HepG2 (cell line): ENCODE measurements at regions not wholly inside any gene's neighbourhood (a gene's known extent, or its start where the extent isn't known, plus 50 kb on each side); places are given as distances from the start of the nearest gene placed in this dataset.

Source experiments
- ATAC-seq: fragments of 200-7000 bp; cut with Tn5 transposase; 3 replicates; pipeline ENCODE4 v1.9.1; 2020; ENCODE audit warnings: mild to moderate bottlenecking, moderate library complexity
- BruUV-seq: library from RNA; stranded (reverse); fragments of 400-500 nt; replicated peaks from 2 replicates; lab custom pipeline; 2021; lab: Mats Ljungman, UMichigan
- CTCF ChIA-PET: fragments of 300-600 bp; formaldehyde crosslinking; extraction: SDS; loops from one replicate; lab custom pipeline; 2021; ENCODE audit warnings: low total read pairs, inconsistent platforms, low intra/inter-chr PET ratio; lab: Yijun Ruan, JAX
- POLR2A ChIA-PET: fragments of 350-600 bp; sonication (Branson Sonifier 250); formaldehyde crosslinking; loops from one replicate; lab custom pipeline; 2020; ENCODE audit warnings: antibody characterized with exemption, inconsistent platforms; lab: Yijun Ruan, JAX
- DNase-seq: peaks from one replicate; pipeline ENCODE4 v3.0.0-alpha.2; 2015; ENCODE audit warnings: low spot score
- FAIRE-seq: peaks from 3 replicates; lab custom pipeline; 2011; peaks lifted over from hg19 to GRCh38; lab: Jason Lieb, UNC
- H2AFZ ChIP-seq: one replicate; pipeline ENCODE4 v1.6.1; 2011; ENCODE audit warnings: low read length, inconsistent platforms
- H3K27ac ChIP-seq: fragments of 300-600 bp; 3 replicates; pipeline ENCODE4 v1.8.0; 2011; ENCODE audit warnings: mixed run types, mild to moderate bottlenecking, mixed read lengths, low read length, inconsistent platforms; ENCODE audit not compliant: insufficient read depth; ENCODE audit errors: extremely low read length
- H3K27me3 ChIP-seq, 2 experiments: fragments of 200-600 bp in 1 of 2; 2 replicates in 1 of 2; 3 replicates in 1 of 2; pipeline versions ENCODE4 v1.6.0 to v1.8.0; 2011; ENCODE audit warnings: low read length in 2 of 2, mild to moderate bottlenecking in 2 of 2, moderate library complexity in 2 of 2, inconsistent platforms in 1 of 2; ENCODE audit not compliant: insufficient read depth in 2 of 2, control insufficient read depth in 1 of 2
- H3K36me3 ChIP-seq, 2 experiments: fragments of 200-600 bp in 1 of 2; replicated peaks in 1 of 2; 2 replicates in 1 of 2; 3 replicates in 1 of 2; pipeline versions ENCODE4 v1.5.1 to v1.8.0; 2011; ENCODE audit warnings: low read length in 2 of 2, inconsistent platforms in 1 of 2; ENCODE audit not compliant: insufficient read depth in 2 of 2, control insufficient read depth in 1 of 2
- H3K4me1 ChIP-seq: 2 replicates; pipeline ENCODE4 v1.5.1; 2012; ENCODE audit warnings: low read length, inconsistent platforms; ENCODE audit not compliant: insufficient read depth
- H3K4me2 ChIP-seq: 2 replicates; pipeline ENCODE4 v1.6.0; 2011; ENCODE audit warnings: low read depth, low read length, inconsistent platforms
- H3K4me3 ChIP-seq, 3 experiments: fragments of 200-600 bp in 1 of 3; sonication (generic), shearing (Covaris generic) in 1 of 3; replicated peaks in 1 of 3; 2 replicates each; pipeline ENCODE4 v1.5.1; 2011 to 2016; ENCODE audit warnings: low read length in 3 of 3, inconsistent platforms in 2 of 3, low read depth in 2 of 3, mild to moderate bottlenecking in 2 of 3, control low read depth in 1 of 3, mixed read lengths in 1 of 3; ENCODE audit not compliant: insufficient read depth in 1 of 3
- H3K79me2 ChIP-seq: one replicate; pipeline ENCODE4 v1.6.1; 2011; ENCODE audit warnings: low read length, inconsistent platforms; ENCODE audit not compliant: insufficient read depth
- H3K9ac ChIP-seq: 2 replicates; pipeline ENCODE4 v1.6.0; 2011; ENCODE audit warnings: mild to moderate bottlenecking, low read depth, low read length, inconsistent platforms; ENCODE audit not compliant: insufficient read depth
- H3K9me3 ChIP-seq: 2 replicates; pipeline ENCODE4 v1.5.1; 2012; ENCODE audit warnings: mild to moderate bottlenecking, low read length
- H4K20me1 ChIP-seq: 2 replicates; pipeline ENCODE4 v1.6.0; 2011; ENCODE audit warnings: inconsistent platforms, mild to moderate bottlenecking, low read length, moderate library complexity; ENCODE audit not compliant: insufficient read depth
- AHDC1 ChIP-seq: sonication (generic); formaldehyde crosslinking; IDR thresholded peaks from 2 replicates; pipeline ENCODE4 v1.5.1; 2020; ENCODE audit warnings: mild to moderate bottlenecking, missing genetic modification reagents, borderline replicate concordance
- ATF7-NPFF ChIP-seq: sonication (generic); formaldehyde crosslinking; IDR thresholded peaks from 2 replicates; pipeline ENCODE4 v1.8.1; 2023; ENCODE audit warnings: mild to moderate bottlenecking, low read depth, missing genetic modification reagents, moderate library complexity
- CAMTA2 ChIP-seq: sonication (generic); formaldehyde crosslinking; IDR thresholded peaks from 2 replicates; pipeline ENCODE4 v1.4.0; 2020; ENCODE audit warnings: mild to moderate bottlenecking, missing genetic modification reagents, borderline replicate concordance
- GATA4 ChIP-seq: sonication (generic); IDR thresholded peaks from 2 replicates; pipeline ENCODE4 v1.6.1; 2016; ENCODE audit warnings: antibody characterized with exemption, low read depth, borderline replicate concordance
- IKZF5 ChIP-seq: IDR thresholded peaks from 2 replicates; pipeline ENCODE4 v1.6.1; 2018; ENCODE audit warnings: missing genetic modification reagents, mild to moderate bottlenecking, missing compliant biosample characterization
- NFYC ChIP-seq: IDR thresholded peaks from 2 replicates; pipeline ENCODE4 v1.6.1; 2016; ENCODE audit warnings: missing genetic modification reagents, missing compliant biosample characterization
- SIN3B ChIP-seq: fragments of 150-350 bp; IDR thresholded peaks from 2 replicates; pipeline ENCODE4 v1.6.1; 2014; ENCODE audit warnings: low read length
- YY1 ChIP-seq: IDR thresholded peaks from 2 replicates; pipeline ENCODE4 v1.6.1; 2011; ENCODE audit warnings: low read length, low read depth, moderate library complexity, mild to moderate bottlenecking; ENCODE audit not compliant: insufficient read depth, insufficient replicate concordance
- ZNF3 ChIP-seq: IDR thresholded peaks from 2 replicates; pipeline ENCODE4 v1.7.0; 2017; ENCODE audit warnings: inconsistent platforms
- ZNF619 ChIP-seq: sonication (generic); formaldehyde crosslinking; IDR thresholded peaks from 2 replicates; pipeline ENCODE4 v1.4.0; 2020; ENCODE audit warnings: mild to moderate bottlenecking, missing genetic modification reagents
- ZNF766 ChIP-seq: sonication (generic); formaldehyde crosslinking; IDR thresholded peaks from 2 replicates; pipeline ENCODE4 v1.5.0; 2020; ENCODE audit warnings: missing genetic modification reagents, borderline replicate concordance
- ZSCAN9 ChIP-seq: IDR thresholded peaks from 2 replicates; pipeline ENCODE4 v1.6.1; 2016; ENCODE audit warnings: borderline replicate concordance
- WGBS: methylation state at CpG from one replicate; pipeline ENCODE4 v1.1.6; 2017; ENCODE audit warnings: low lambda C conversion rate; 5-methylcytosine and 5-hydroxymethylcytosine counted together
- in situ Hi-C: cut with HindIII; loops from 2 replicates; pipeline ENCODE4 v1.10.0; 2017; ENCODE audit warnings: low pct_unique_long_range_greater_than_20kb; ENCODE audit not compliant: extremely low pct_ligation_motif_present
- intact Hi-C: fragments of 100-400 bp; cut with micrococcal nuclease; formaldehyde crosslinking; loops from one replicate; pipeline ENCODE4 v1.10.0; 2022; ENCODE audit not compliant: unreplicated experiment
- TF ChIP-seq, protein P1 (sequence below): sonication (generic); formaldehyde crosslinking; IDR thresholded peaks from 2 replicates; pipeline ENCODE4 v1.5.0; 2020; ENCODE audit warnings: missing genetic modification reagents, mild to moderate bottlenecking, borderline replicate concordance
- TF ChIP-seq, protein P2 (sequence below): sonication (generic); formaldehyde crosslinking; IDR thresholded peaks from 2 replicates; pipeline ENCODE4 v1.5.1; 2020; ENCODE audit warnings: mild to moderate bottlenecking, missing genetic modification reagents, moderate library complexity

- peaks cover 27% of the 10 kb centered on the region for H3K4me1 ChIP-seq
- no peak overlapping the region for H3K4me3 ChIP-seq
- ATAC-seq: no peak
- no peak overlapping the region for H3K27ac ChIP-seq
- intact Hi-C loops (no loop called here), in situ Hi-C loops (loop anchor here (25.0 kb wide), 1 partner anchor 948 kb away; the partner anchor contains the start of gene PDS5B)
- no peak overlapping the region for H3K4me2 ChIP-seq
- no peaks in the 10 kb centered on the region for H3K36me3 ChIP-seq
- BruUV-seq: no TSS peak
- H3K79me2 ChIP-seq: no peaks in the 10 kb centered on the region
- no peak overlapping the region for H2AFZ ChIP-seq
- no peak for FAIRE-seq
- WGBS: over 99% methylated on average over 4 of the region's 4 CpGs
- H4K20me1 ChIP-seq: no peaks in the 10 kb centered on the region
- ChIA-PET CTCF (no interaction called here), POLR2A (no interaction called here)
- H3K27me3 ChIP-seq: no peaks in the 10 kb centered on the region
- H3K9ac ChIP-seq: no peak overlapping the region
- DNase-seq: no peak
- no peaks in the 10 kb centered on the region for H3K9me3 ChIP-seq
- TF ChIP-seq ZNF766 (CRISPR knock-in tag) (no peak), SIN3B (no peak), NFYC (CRISPR knock-in tag) (no peak), AHDC1 (CRISPR knock-in tag) (no peak), ZNF619 (no peak), YY1 (no peak), ZSCAN9 (CRISPR knock-in tag) (no peak), ATF7-NPFF (no peak), IKZF5 (no peak), CAMTA2 (no peak), ZNF3 (no peak), GATA4 (no peak)
- TF ChIP-seq, protein P1, sequence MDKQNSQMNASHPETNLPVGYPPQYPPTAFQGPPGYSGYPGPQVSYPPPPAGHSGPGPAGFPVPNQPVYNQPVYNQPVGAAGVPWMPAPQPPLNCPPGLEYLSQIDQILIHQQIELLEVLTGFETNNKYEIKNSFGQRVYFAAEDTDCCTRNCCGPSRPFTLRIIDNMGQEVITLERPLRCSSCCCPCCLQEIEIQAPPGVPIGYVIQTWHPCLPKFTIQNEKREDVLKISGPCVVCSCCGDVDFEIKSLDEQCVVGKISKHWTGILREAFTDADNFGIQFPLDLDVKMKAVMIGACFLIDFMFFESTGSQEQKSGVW: no peak
- TF ChIP-seq, protein P2, sequence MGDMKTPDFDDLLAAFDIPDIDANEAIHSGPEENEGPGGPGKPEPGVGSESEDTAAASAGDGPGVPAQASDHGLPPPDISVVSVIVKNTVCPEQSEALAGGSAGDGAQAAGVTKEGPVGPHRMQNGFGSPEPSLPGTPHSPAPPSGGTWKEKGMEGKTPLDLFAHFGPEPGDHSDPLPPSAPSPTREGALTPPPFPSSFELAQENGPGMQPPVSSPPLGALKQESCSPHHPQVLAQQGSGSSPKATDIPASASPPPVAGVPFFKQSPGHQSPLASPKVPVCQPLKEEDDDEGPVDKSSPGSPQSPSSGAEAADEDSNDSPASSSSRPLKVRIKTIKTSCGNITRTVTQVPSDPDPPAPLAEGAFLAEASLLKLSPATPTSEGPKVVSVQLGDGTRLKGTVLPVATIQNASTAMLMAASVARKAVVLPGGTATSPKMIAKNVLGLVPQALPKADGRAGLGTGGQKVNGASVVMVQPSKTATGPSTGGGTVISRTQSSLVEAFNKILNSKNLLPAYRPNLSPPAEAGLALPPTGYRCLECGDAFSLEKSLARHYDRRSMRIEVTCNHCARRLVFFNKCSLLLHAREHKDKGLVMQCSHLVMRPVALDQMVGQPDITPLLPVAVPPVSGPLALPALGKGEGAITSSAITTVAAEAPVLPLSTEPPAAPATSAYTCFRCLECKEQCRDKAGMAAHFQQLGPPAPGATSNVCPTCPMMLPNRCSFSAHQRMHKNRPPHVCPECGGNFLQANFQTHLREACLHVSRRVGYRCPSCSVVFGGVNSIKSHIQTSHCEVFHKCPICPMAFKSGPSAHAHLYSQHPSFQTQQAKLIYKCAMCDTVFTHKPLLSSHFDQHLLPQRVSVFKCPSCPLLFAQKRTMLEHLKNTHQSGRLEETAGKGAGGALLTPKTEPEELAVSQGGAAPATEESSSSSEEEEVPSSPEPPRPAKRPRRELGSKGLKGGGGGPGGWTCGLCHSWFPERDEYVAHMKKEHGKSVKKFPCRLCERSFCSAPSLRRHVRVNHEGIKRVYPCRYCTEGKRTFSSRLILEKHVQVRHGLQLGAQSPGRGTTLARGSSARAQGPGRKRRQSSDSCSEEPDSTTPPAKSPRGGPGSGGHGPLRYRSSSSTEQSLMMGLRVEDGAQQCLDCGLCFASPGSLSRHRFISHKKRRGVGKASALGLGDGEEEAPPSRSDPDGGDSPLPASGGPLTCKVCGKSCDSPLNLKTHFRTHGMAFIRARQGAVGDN (CRISPR knock-in tag): no peak
Measured at GRCh38 chr13:33535061-33535460, 249.5 kb upstream of the STARD13 start.
